A549 (cell line): ENCODE measurements at regions not wholly inside any gene's neighbourhood (a gene's known extent, or its start where the extent isn't known, plus 50 kb on each side); places are given as distances from the start of the nearest gene placed in this dataset.

Source experiments
- BCL3 ChIP-seq: fragments of >200 bp; sonication (Bioruptor Twin); formaldehyde crosslinking; IDR thresholded peaks from 3 replicates; pipeline ENCODE4 v1.6.1; 2016
- CEBPB ChIP-seq, 2 experiments: fragments of >200 bp in 1 of 2; sonication (Bioruptor Twin) in 1 of 2; formaldehyde crosslinking in 1 of 2; IDR thresholded peaks; 2 replicates each; pipeline ENCODE4 v1.6.1; 2012 to 2016
- CTCF ChIP-seq: fragments of >200 bp; sonication (Bioruptor Twin); formaldehyde crosslinking; IDR thresholded peaks from 3 replicates; pipeline ENCODE4 v1.5.1; 2016
- ESRRA ChIP-seq: fragments of 150-350 bp; IDR thresholded peaks from 2 replicates; pipeline ENCODE4 v1.6.1; 2014; ENCODE audit warnings: mild to moderate bottlenecking, low read length, borderline replicate concordance
- KDM1A ChIP-seq: fragments of 200-600 bp; sonication (generic); IDR thresholded peaks from 2 replicates; pipeline ENCODE4 v1.6.1; 2016; ENCODE audit warnings: low read depth, mild to moderate bottlenecking
- POLR2A ChIP-seq: IDR thresholded peaks from 2 replicates; pipeline ENCODE4 v1.6.1; 2012; ENCODE audit warnings: mild to moderate bottlenecking, low read length
- REST ChIP-seq: fragments of 200-600 bp; sonication (generic); IDR thresholded peaks from 2 replicates; pipeline ENCODE4 v1.6.1; 2016; ENCODE audit warnings: antibody characterized with exemption, mild to moderate bottlenecking, moderate library complexity
- RFX5 ChIP-seq: fragments of 450-650 bp; IDR thresholded peaks from 2 replicates; pipeline ENCODE4 v1.7.1; 2014; ENCODE audit warnings: antibody characterized with exemption, mild to moderate bottlenecking, moderate library complexity
- TP53 ChIP-seq: fragments of 250-450 bp; sonication (Bioruptor Pico); IDR thresholded peaks from 2 replicates; pipeline ENCODE4 v1.5.0; 2021; ENCODE audit warnings: mild to moderate bottlenecking, moderate library complexity

GRCh38 chr17:6000426-6000825, 69.8 kb upstream of the WSCD1 start:
- TF ChIP-seq RFX5 (no peak), REST (no peak), CTCF (no peak), CEBPB (IDR thresholded peaks at IDR 0.05) (no peak), BCL3 (no peak), KDM1A (no peak), TP53 (CRISPR knock-in tag) (no peak), POLR2A (no peak), ESRRA (no peak)
